HG03442 (cell line): ENCODE measurements at regions not wholly inside any gene's neighbourhood (a gene's known extent, or its start where the extent isn't known, plus 50 kb on each side); places are given as distances from the start of the nearest gene placed in this dataset.
"Not testable (repeated sequence)": the region's sequence is repeated elsewhere in the genome, so short reads cannot be mapped to it uniquely, and the experiment has no call there.

Experiments used
- ATAC-seq: cut with Tn5 transposase; IDR thresholded peaks from one replicate; pipeline ENCODE4 v1.9.1; 2021; ENCODE audit warnings: mild to moderate bottlenecking, moderate library complexity; ENCODE audit not compliant: unreplicated experiment

DNA sequence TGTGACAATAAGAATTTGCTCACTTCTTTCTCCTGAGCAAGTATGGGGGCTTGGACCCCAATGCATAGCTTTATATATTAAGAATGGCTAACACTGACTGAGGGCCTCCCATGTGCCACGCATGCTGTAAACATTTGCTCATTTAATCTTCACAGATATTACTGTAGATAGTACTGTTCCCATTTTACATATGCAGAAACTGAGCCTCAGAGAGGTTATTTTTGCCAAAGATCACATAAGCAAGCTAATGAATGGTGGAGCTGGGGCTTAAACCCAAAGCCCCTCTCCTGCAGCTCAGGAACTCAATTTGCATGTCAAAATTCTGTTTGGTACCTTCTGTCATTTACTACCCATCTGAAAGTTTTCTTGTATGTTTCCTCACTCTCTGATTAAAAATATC is 163.5 kb upstream of the NFIA start:
- no peak for ATAC-seq

DNA sequence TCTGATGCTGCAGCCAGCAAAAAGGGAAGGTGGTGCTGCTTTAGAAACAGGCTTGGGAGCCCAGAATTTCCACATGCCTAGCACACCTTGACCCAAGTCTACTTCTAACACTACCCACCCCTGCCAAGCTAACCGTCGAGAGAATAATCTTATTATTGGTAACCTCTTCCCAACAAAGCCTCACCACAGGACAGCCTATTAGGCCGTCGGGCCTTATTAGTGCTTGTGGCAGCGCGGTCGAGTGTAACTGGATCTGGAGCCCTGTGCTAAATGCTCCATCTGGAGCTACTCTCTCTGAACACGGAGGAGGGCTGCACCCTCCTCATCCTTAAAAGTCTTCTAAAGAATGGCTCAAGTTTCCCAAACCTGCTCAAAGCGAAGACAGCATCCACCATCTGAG is 165.5 kb upstream of the NFIA start:
- no peak for ATAC-seq

DNA sequence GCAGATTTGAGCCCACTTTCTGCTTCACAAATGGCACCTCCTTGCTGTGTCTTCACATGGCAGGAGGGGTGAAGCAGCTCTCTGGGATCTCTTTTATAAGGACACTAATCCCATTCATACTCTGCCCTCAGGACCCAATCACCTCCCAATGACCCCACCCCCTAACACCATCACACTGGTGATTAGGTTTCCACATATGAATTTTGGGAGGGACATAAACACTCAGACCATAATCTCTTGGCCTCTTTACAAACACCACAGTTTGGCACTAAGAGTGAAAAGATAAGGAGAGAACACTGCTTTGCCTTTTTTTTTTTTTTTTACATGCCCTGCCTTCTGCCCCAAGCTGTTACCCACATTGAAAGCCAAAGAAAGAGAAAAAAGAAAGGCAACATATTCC is 166.2 kb upstream of the NFIA start:
- ATAC-seq: no peak

DNA sequence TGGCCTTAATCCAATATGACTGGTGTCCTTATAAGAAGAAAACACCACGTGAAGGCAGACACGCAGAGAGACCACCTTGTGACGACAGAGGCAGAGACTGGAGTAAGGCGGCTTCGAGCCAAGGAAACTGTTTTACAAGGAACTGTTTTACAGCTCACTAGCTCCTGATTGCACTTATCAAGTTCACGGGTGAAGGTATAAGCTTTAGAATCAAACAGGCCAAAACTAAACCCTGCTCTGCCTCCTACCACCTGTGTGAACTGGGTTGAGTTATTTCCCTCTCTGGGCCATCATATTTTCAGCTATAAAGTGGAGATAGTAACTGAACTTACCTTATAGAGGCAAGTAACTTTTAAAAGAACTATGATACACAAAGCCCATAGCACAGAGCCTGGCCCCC is 166.9 kb upstream of the NFIA start:
- ATAC-seq: no peak

DNA sequence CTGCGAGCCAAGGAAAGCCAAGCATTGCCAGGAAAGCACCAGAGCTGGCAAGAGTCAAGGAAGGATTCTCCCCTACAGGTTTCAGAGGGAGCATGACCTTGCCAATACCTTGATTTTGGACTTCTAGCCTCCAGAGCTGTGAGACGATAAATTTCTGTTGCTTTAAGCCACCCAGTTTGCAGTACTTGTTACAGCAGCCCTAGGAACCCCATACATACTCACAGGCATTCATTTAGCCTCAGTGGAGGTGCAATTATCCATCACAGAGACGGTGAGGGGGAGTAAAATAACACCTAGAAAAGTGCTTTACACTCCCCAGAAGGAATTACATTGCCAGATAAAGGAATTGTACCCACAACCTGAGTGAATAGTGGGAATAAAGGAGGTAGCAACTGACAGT is 167.4 kb upstream of the NFIA start:
- no peak for ATAC-seq

DNA sequence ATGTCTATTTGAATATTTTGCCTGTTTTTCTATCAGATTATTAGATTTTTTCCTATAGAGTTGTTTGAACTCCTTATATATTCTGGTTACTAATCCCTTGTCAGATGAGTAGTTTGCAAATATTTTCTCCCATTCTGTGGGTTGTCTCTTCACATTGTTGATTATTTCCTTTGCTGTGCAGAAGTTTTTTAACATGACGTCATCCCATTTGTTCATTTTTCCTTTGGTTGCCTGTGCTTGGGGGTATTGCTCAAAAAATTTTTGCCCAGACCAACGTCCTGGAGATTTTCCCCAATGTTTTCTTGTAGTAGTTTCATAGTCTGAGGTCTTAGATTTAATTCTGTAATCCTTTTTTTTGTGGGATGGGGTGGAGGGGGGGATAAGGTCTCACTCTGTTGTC is 168.7 kb upstream of the NFIA start:
- not testable (repeated sequence) for ATAC-seq

DNA sequence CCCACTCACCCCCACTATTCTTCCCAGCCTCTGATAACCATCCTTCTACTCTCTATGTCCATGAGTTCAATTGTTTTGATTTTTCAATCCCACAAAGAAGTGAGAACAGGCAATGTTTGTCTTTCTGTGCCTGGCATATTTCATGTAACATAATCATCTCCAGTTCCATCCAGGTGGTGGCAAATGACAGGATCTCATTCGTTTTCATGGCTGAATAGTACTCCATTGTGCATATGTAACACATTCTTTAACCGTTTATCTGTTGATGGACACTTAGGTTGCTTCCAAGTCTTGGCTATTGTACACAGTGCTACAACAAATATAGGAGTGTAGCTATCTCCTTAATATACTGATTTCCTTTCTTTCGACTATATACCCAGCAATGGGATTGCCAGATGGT is 169.3 kb upstream of the NFIA start:
- ATAC-seq: no peak

DNA sequence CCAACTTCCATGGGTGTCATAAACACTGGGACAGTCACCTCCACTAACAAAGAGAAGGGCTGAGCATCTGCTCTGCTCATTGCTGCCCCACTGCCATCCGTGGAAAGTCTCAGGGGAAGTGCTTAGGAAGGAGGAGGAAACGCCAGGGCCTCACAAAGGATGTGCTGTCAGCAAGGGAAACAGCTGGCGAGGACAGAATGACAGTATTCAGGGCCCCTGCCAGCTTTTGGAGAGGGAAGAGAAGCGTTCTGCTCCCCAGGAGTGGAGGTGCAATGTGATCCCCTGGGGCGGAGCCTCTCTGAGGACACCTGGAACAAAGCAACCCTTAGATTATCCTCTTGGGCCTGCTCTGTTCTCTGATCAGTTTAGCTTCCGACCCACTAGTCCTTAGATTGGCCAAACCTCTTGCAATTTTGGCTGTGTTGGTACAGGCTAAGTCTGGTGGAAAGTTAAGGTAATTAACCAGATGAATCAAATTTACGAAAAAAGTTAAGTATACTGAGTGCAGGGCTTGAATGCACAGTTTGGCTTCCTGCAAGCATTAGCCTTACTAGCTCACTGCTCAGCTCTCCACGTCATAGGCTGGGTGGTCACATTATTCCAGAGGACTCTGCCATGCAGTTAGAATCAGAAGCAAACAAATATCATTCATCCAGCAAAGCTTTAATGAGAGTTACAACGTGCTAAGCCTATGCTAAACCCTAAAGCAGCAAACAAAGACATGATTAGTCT is 170.2 kb upstream of the NFIA start:
- no peak for ATAC-seq

DNA sequence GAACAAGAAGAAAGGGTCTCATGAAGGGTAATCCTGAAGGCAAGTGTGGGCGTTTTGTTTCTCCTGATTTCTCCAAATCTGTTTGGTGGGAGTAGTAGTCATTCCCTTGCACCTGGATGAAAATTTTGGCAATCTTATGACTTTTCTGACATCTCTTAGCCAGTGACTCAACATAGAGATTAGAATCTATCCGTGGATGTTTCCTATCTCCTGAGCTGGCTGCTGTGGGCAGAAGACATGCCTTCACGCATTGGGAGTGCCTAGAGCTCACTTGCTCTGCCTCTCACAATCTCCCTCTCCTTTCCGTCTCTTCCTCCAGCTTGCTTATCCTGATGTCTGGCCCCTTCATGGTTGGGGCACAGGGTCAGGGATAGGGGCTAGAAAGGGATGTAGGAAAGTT is 174.2 kb upstream of the NFIA start:
- ATAC-seq: no peak

DNA sequence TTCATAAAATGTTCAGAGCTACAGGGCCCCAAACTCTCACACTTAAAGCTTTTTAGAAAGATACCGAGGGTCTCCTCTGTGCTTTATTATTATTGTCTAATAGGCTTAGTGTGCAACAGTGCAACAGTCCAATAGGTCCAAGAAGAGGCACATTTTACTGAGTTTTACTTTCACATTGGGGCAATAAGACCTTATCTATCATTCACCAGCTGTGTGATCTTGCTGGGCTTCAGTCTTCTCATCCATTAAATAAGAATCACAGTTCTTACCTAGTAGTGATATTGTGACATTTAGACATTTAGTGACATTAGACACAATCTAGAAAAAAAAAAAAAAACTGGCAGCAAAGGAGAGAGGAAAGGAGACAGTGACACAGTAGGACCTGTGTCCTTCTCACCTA is 175.8 kb upstream of the NFIA start:
- no peak for ATAC-seq

DNA sequence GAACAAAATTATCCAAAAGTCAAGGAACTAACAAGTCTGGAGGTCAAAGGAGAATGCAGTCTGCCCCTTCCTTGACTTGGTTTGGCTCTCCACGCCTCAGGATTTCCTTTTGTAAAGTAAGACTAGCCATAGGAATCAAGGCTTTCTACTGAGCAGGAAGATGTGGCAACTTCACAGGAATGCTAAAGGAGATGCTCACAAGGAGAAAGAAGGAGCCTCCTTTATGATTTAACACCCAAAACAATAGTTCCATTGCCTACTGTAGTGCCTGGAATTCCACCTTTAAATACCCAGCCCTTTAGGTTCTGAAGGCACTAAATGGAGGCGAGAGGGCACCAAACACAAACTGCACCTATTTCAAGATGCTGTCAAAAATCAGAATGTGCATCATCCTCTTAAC is 176.3 kb upstream of the NFIA start:
- no peak for ATAC-seq

DNA sequence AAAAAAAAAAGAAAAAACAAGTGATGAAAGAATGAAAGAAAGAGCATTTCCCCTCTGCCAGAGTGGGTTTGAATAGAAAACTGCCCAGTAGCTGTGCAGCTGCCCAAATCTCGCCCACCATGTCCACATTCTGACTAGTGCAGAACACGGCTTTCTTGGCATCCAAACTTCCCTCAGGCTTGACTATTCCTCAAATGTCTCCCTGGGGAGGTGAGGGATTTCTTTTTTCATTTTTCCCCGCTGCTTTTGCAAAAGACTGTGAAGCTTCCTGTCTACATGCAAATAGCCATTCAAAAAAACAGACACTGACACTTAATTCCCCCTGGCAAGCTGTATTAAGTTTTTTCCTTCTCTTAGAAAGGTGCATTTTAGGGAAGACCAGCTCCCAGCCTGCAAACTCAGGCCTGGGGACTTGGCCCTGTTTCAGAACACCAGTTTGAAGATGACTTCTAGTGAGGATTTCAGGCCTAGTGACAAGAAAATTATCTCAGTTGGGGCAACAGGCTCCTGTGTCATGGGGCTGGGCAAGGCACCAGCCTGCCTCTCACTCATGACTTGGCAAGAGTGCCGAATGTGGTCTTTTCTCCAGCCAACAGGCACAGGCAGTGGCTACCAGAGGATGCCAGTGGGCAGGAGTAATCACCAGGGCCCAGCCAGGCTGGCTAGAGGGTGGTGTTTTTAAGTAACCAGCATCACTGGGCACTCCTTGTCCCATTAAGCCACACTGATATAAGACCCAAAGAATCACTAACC is 178.1 kb upstream of the NFIA start:
- ATAC-seq: no peak

DNA sequence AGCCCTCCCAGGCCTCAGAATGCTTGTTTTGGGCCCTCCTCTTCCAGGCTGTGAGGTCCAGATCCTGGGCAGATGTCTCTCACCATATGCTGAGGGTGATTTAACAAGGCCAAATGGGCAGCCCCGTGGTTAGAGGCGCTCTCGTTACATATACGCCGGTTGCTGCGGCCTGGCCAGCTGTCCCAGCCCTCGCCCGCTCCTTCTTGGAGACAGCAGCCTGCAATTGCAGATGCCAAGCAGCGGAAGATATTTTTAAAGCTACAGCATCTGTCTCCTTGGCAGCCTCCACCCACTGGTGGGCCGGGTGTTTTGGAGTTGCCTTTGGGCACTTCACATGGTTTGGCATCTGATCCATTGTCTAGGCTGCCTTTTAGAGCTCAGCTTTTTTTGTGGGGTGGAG is 178.8 kb upstream of the NFIA start:
- no peak for ATAC-seq

DNA sequence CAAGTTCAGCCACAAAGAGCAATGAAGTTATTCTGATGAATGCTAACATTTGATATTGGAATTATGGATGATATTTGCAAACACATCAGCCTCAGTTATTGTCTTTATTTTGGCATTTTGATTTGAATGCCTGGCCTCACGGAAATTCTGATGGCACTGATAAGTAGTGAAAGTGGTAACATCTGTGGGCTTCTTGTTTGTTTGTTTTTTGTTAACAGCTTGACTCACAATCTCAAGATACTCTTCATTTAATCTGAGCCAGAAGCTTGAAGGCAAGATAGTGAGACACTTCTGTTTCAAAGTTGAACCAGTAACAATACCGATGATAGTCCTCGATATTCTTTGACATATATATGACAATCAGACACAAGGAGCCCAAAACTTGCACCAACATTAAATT is 182.9 kb upstream of the NFIA start:
- no peak for ATAC-seq

DNA sequence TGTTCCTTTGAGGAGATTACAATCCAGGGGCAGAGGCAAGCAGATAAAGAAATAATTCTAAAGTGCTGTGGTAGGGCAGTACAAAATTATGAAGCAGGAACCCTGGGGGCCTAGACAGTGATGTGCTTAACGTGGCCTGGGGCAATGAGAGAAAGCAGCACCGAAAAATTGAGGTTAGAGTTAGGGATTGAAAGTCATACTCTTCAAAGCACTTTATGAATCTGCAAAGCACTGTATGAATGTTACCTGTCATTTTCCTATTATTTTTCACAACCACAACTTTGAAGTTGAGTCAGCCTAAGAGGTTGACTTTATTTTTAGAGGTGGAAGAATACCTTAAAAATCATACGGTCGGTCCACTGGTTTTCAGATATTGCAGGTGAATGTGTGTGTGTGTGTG is 183.4 kb upstream of the NFIA start:
- peak; percentile 97 for ATAC-seq

DNA sequence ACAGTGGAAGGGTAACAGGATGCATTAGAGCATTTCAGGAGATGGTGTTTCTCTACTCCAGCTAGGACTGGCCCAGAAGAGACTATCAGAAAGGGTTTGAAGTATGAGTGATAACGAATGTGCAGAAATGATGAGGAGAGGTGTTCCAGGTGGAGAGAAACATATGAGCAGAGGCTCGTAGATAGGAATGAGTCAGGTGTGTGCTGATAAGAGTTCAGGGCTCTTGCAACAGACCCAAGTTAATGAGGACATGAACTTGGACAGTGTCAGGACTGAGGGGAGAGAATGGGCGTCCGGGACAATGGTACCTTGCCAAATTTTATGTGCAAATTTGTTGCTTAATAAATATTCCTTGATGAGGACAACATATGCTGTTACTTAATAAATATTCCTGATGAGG is 183.9 kb upstream of the NFIA start:
- ATAC-seq: no peak

DNA sequence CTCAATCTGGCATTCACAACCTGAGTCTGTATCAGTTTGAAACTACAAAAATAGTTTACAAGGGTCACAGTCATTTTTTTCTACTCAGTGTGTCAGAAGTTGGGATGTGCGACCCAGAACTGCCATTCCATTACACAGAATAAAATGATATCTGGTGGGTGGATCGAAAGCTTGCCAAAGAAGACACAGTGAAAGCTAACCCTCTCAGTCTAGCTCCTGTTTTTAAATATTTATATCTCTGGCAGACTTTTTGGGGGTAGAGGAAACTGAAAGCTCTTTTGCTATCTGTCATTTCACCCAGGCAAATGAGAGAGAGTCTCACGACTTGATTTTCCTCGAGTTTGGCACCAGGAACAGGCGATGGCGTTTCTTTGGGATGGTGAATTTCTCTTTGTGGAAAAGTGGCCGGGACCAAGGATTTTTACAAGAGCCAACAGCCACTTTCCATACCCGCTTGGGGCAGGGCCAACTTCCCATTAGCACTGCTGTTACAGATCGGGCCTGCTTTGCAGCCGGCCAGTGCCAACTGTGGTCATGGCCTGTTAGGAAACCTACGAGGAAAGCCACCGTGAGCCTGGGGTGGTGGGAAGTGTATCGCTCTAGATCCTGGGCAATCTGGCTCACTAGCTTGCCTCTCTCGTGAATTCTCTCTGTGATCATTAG is 185.5 kb upstream of the NFIA start:
- ATAC-seq: no peak

DNA sequence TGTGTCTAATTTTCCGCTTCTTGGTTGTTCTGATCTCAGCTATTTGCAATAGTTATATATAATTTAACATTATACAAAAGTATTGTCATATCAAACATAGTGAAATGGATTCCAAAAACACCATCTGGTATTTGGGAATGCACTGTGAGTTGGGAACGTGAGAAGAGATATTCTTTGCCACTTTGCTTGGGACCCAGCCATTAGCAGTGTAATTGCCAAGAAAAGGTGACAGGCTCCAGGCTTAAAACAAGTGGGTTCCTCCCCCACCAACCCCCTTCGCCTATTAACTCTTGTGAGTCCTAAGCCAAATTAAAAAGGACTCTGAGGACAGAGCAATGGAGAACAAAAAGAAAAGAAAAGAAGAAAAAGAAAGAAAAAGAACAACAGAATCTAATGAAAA is 186.7 kb upstream of the NFIA start:
- no peak for ATAC-seq

DNA sequence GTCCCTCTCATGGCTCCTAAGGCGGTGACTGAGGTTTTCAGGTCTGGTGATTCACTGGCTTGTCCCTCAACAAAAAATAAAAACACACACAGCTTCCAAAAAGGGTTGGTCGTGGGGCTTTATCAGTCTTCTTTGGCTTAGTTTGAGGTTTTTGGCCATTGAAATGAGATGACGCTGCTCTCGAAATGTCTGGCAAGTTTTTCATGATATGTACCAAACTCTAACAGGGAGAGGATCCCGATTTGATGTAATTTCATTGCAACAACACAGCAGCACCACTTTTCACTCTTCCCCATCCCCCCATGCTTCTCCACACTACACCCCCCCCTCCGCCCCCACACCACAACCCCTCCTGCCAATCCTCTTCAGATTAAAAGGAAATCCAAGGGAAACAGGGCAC is 187.1 kb upstream of the NFIA start:
- no peak for ATAC-seq

DNA sequence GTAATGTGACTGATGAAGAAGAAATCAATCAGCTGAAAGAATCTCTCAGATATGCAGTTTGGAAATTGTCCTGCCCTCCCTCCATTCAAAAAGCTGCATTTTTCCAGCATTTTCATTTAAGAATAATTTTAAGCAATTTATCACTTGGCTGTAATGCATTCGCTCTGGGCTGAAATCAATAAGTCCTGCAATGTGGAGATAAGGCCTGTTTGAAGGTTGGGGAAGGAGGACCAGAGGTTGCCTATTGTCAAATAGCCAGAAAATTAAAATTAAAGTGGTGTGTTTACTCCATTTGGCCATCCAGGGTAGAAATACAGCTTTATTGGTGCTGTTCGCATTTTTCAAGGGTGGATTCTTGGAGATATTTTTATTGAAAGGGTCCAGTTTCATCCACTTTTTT is 187.6 kb upstream of the NFIA start:
- ATAC-seq: no peak

DNA sequence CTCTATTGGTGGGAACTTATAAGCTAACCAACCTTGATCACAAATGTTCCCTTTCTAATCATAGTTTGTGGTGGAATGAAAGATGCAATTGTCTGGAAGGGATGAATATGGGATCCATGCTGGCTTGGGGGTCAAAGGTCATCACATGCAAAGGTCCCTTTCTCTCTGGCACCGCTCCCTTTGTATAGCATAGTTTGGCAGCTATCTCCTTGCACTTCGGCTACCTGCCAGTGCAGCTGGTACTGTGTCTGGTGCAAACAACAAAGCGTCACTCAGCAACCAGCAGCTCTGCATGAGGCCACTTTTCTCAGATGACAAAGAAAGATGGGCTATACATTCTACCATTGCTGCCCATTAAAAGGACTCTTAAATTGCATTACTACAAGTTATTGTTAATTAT is 188.2 kb upstream of the NFIA start:
- ATAC-seq: no peak
